Peyer's patch (tissue), 4 donors: ENCODE measurements at regions not wholly inside any gene's neighbourhood (a gene's known extent, or its start where the extent isn't known, plus 50 kb on each side); places are given as distances from the start of the nearest gene placed in this dataset.
"Not testable (repeated sequence)": the region's sequence is repeated elsewhere in the genome, so short reads cannot be mapped to it uniquely, and the experiment has no call there.

Source experiments
- DNase-seq, 3 donors: peaks; one replicate each; pipeline ENCODE4 v3.0.0-alpha.2; 2017 to 2019
- H3K27ac ChIP-seq, 4 donors: fragments of 200-600 bp; sonication (generic); one replicate each; pipeline ENCODE4 v1.5.1; 2016 to 2019
- H3K27me3 ChIP-seq, 2 donors: fragments of 200-600 bp; sonication (generic); one replicate each; pipeline ENCODE4 v1.5.1; 2019
- H3K36me3 ChIP-seq, 3 donors: fragments of 200-600 bp; sonication (generic); one replicate each; pipeline ENCODE4 v1.5.1; 2016 to 2019
- H3K4me1 ChIP-seq, 4 donors: fragments of 200-600 bp; sonication (generic); one replicate each; pipeline ENCODE4 v1.5.1; 2016 to 2019
- H3K4me3 ChIP-seq, 4 donors: fragments of 200-600 bp; sonication (generic); 1 replicate in 3 of 4; 2 replicates in 1 of 4; pipeline ENCODE4 v1.5.1; 2016 to 2019; ENCODE audit warnings: mild to moderate bottlenecking in 1 of 4
- H3K9me3 ChIP-seq, 4 donors: fragments of 200-600 bp; sonication (generic); one replicate each; pipeline ENCODE4 v1.5.1; 2016 to 2019; ENCODE audit warnings: mild to moderate bottlenecking in 1 of 4
- POLR2A ChIP-seq, 2 donors: fragments of 450-650 bp; IDR thresholded peaks; one replicate each; pipeline ENCODE4 v1.5.1; 2017; ENCODE audit warnings: antibody characterized with exemption in 2 of 2, mild to moderate bottlenecking in 2 of 2, moderate library complexity in 2 of 2
- TF ChIP-seq, protein P1 (sequence below), 6 experiments: fragments of 450-650 bp in 4 of 6; fragments of 200-600 bp in 2 of 6; sonication (generic) in 1 of 6; IDR thresholded peaks; one replicate each; pipeline ENCODE4 v1.5.1; 2017 to 2019; ENCODE audit warnings: antibody characterized with exemption in 6 of 6, mild to moderate bottlenecking in 3 of 6, moderate library complexity in 1 of 6

DNA sequence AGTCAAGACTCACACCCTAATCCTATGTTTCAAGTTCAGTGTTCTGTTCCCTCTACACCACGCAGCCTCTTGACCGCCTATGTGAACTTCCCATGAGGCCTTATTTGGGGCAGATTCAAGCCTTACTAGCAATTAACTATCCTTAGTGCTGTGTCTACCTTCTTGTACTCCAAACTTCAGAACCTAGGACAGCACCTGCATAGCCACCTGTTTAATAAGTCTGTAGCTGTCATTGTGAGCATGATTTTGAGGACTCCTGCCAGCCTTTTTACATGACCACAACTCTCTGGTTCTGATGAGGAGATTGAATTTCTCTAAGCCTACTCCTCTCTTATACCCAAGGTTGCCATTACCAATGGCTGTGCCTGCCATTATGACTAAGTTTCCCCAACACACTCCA, 50.8 kb upstream of the PCSK1 start:
- H3K4me3 ChIP-seq: no peak overlapping the region
- DNase-seq: no peak
- H3K27ac ChIP-seq: no peak overlapping the region
- H3K36me3 ChIP-seq: no peaks in the 10 kb centered on the region
- no peaks in the 10 kb centered on the region for H3K4me1 ChIP-seq
- no peaks in the 10 kb centered on the region for H3K9me3 ChIP-seq
- no peak for TF ChIP-seq POLR2A (IDR thresholded peaks at IDR 0.05)
- TF ChIP-seq, protein P1, sequence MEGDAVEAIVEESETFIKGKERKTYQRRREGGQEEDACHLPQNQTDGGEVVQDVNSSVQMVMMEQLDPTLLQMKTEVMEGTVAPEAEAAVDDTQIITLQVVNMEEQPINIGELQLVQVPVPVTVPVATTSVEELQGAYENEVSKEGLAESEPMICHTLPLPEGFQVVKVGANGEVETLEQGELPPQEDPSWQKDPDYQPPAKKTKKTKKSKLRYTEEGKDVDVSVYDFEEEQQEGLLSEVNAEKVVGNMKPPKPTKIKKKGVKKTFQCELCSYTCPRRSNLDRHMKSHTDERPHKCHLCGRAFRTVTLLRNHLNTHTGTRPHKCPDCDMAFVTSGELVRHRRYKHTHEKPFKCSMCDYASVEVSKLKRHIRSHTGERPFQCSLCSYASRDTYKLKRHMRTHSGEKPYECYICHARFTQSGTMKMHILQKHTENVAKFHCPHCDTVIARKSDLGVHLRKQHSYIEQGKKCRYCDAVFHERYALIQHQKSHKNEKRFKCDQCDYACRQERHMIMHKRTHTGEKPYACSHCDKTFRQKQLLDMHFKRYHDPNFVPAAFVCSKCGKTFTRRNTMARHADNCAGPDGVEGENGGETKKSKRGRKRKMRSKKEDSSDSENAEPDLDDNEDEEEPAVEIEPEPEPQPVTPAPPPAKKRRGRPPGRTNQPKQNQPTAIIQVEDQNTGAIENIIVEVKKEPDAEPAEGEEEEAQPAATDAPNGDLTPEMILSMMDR (IDR thresholded peaks at IDR 0.05): no peak
- H3K27me3 ChIP-seq: no peaks in the 10 kb centered on the region

DNA sequence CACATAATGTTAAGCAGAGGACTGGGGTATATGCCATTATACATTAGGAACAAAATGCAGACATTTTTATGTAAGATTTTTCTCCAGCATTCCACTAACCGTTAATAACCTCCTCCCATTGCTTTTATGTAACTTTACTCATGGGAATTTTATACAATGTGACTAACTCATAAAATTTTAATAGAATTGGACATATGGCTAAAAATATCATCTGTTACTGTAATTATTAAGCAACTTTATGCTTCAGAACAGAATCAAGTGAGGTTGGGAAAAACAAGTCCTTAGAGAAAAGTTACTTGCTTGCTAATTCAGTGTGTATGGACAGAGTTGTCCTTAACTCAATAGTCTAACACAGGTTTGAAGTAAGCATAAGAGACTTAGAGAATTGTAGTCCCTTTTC, 54.8 kb upstream of the PCSK1 start:
- DNase-seq: no peak
- no peak overlapping the region for H3K27ac ChIP-seq
- H3K36me3 ChIP-seq: no peaks in the 10 kb centered on the region
- no peaks in the 10 kb centered on the region for H3K9me3 ChIP-seq
- H3K4me1 ChIP-seq: no peaks in the 10 kb centered on the region
- H3K4me3 ChIP-seq: no peak overlapping the region
- H3K27me3 ChIP-seq: no peaks in the 10 kb centered on the region
- no peak for TF ChIP-seq POLR2A (IDR thresholded peaks at IDR 0.05)
- TF ChIP-seq, protein P1 (IDR thresholded peaks at IDR 0.05): no peak

DNA sequence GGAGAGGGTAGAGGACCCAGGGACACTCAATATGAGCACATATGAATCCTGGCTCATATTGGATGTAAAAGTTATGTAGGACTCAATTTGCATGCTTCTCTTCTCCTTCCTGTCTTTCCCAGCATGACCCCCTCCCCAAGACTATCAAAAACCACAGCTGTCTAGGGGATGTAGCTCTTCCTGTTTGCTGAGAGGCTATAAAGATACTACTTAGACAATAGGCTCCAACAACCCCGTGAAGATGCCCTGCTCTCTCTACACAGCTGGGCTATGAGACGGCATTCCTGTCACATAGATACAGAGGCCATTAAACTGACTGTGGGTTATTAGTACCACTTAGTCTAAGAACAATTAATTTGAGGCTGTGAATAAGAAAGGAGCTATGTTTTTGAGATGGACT, 56.5 kb upstream of the PCSK1 start:
- Histone ChIP-seq H3K27ac (no peak overlapping the region), H3K27me3 (no peaks in the 10 kb centered on the region), H3K4me1 (no peaks in the 10 kb centered on the region), H3K36me3 (no peaks in the 10 kb centered on the region), H3K9me3 (no peaks in the 10 kb centered on the region), H3K4me3 (no peak overlapping the region)
- TF ChIP-seq, protein P1 (IDR thresholded peaks at IDR 0.05): no peak
- TF ChIP-seq POLR2A (IDR thresholded peaks at IDR 0.05): no peak
- DNase-seq: no peak

DNA sequence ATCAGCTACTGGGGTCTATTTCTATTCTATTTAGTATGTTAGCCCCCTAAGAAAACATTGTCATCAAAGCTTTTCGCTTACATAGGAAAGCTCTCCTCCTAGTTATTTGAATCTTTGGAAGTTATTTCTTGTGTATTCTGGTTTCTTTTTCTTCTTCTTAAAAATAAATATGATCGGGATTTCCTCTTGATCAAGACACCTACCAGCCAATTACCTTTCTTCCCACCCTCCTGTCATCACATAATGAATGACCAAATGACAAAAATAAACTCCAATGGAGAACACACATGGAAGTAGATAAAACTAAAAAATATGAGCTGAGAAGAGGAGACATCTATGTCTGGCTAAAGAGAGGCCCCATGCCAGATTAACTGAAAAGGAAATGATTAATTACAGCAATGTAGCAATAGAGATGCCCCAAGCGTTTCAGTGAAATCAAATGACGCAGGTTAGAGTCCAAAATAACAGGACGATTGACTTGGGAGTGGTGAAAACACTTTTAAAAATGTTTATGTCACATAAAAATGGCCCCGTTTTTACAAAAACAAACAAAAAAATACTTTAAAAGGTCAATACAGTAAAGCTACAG, 59.5 kb upstream of the PCSK1 start:
- H3K9me3 ChIP-seq: no peaks in the 10 kb centered on the region
- H3K4me3 ChIP-seq: no peak overlapping the region
- no peaks in the 10 kb centered on the region for H3K36me3 ChIP-seq
- TF ChIP-seq POLR2A (IDR thresholded peaks at IDR 0.05): no peak
- TF ChIP-seq, protein P1 (IDR thresholded peaks at IDR 0.05): no peak
- no peak overlapping the region for H3K27ac ChIP-seq
- no peak for DNase-seq
- no peaks in the 10 kb centered on the region for H3K27me3 ChIP-seq
- no peaks in the 10 kb centered on the region for H3K4me1 ChIP-seq

GRCh38 chr5:96493219-96493790, 60.3 kb upstream of the PCSK1 start:
- Histone ChIP-seq H3K9me3 (no peaks in the 10 kb centered on the region), H3K27me3 (no peaks in the 10 kb centered on the region), H3K36me3 (no peaks in the 10 kb centered on the region), H3K4me3 (no peak overlapping the region), H3K4me1 (no peaks in the 10 kb centered on the region), H3K27ac (no peak overlapping the region)
- no peak for DNase-seq
- TF ChIP-seq POLR2A (IDR thresholded peaks at IDR 0.05): no peak
- TF ChIP-seq, protein P1 (IDR thresholded peaks at IDR 0.05): no peak

GRCh38 chr5:96495412-96495811, 62.4 kb upstream of the PCSK1 start:
- DNase-seq, H3K9me3 ChIP-seq, H3K27ac ChIP-seq, H3K27me3 ChIP-seq, H3K4me3 ChIP-seq, H3K36me3 ChIP-seq, H3K4me1 ChIP-seq: not testable (repeated sequence)

DNA sequence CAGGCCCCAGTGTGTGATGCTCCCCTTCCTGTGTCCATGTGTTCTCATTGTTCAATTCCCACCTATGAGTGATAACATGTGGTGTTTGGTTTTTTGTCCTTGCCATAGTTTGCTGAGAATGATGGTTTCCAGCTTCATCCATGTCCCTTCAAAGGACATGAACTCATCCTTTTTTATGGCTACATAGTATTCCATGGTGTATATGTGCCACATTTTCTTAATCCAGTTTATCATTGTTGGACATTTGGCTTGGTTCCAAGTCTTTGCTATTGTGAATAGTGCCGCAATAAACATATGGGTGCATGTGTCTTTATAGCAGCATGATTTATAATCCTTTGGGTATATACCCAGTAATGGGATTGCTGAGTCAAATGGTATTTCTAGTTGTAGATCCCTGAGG, 64.0 kb upstream of the PCSK1 start:
- not testable (repeated sequence) for H3K9me3 ChIP-seq, H3K4me1 ChIP-seq, H3K4me3 ChIP-seq, H3K27ac ChIP-seq, H3K36me3 ChIP-seq, DNase-seq, H3K27me3 ChIP-seq
